NB4 (cell line): ENCODE measurements at regions not wholly inside any gene's neighbourhood (a gene's known extent, or its start where the extent isn't known, plus 50 kb on each side); places are given as distances from the start of the nearest gene placed in this dataset.

Experiments used
- POLR2A ChIP-seq: IDR thresholded peaks from 2 replicates; pipeline ENCODE4 v1.6.1; 2011; ENCODE audit warnings: mild to moderate bottlenecking; ENCODE audit not compliant: insufficient read length; ENCODE audit errors: extremely low read depth
- TF ChIP-seq, protein P1 (sequence below): IDR thresholded peaks from one replicate; pipeline ENCODE4 v1.5.1; 2012; ENCODE audit warnings: low read depth, low read length
- TF ChIP-seq, protein P2 (sequence below): IDR thresholded peaks from 2 replicates; pipeline ENCODE4 v1.6.1; 2011; ENCODE audit warnings: low read depth, low read length

DNA sequence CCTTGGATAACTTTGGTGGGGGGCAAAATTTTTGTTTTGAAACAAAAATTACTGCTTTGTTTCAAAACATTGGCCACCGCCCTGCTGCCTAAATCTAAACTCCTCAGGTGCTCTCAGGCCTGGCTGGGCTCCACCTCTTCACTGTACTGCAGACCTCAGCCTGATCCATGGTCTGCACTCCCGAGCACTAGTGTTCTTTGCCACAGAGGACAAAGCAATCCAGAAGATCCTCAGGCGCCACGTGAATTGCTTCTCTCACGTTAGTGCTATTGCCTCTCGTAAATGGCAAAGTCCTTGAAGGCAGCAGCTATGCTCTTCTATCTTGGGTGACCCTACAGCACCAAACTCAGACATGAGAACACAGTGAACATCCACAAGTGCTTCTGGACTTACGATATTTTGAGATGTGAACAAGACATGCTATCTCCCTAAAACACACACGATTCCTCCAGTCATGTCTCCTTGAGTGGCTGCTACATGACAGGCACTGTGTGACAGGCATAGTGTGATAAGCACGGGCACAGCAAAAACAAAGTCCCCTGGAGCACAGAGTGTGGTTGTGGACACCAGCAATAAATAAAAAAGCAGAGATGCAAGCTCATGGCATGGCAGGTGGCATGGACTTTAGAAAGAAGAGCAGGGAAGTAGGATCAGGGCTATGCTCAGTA lies 582.1 kb upstream of the DPP6 start:
- TF ChIP-seq, protein P1, sequence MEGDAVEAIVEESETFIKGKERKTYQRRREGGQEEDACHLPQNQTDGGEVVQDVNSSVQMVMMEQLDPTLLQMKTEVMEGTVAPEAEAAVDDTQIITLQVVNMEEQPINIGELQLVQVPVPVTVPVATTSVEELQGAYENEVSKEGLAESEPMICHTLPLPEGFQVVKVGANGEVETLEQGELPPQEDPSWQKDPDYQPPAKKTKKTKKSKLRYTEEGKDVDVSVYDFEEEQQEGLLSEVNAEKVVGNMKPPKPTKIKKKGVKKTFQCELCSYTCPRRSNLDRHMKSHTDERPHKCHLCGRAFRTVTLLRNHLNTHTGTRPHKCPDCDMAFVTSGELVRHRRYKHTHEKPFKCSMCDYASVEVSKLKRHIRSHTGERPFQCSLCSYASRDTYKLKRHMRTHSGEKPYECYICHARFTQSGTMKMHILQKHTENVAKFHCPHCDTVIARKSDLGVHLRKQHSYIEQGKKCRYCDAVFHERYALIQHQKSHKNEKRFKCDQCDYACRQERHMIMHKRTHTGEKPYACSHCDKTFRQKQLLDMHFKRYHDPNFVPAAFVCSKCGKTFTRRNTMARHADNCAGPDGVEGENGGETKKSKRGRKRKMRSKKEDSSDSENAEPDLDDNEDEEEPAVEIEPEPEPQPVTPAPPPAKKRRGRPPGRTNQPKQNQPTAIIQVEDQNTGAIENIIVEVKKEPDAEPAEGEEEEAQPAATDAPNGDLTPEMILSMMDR = no peak
- no peak for TF ChIP-seq POLR2A
- TF ChIP-seq, protein P2, sequence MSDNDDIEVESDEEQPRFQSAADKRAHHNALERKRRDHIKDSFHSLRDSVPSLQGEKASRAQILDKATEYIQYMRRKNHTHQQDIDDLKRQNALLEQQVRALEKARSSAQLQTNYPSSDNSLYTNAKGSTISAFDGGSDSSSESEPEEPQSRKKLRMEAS = no peak
